ENCODE measurements at regions not wholly inside any gene's neighbourhood (a gene's known extent, or its start where the extent isn't known, plus 50 kb on each side); places are given as distances from the start of the nearest gene placed in this dataset.

DNA sequence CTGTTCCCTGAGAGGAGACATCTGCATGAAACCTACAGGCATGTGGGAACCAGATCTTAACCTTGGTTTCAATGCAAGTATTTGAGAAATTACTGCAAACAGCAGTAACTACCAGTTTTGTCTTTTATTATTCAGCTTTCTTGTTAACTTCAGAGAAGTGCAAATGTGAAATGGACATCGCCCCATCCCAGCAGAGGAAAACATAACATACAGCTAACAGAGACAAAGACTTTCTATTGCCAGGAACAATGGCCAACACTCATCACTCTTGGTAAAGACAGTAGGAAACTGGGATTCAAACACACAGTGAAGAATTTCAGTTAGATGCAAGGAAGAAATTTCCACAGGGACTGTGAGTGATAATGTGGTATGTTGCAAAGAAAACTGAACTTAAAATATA is 115.1 kb downstream of the SLC30A10 start:
- no peak overlapping the region for H3K27ac ChIP-seq
- 20% methylated on average over 1 of the region's 1 CpG for WGBS (ENCODE audit: missing lambda C conversion rate)
- peaks cover 3% of the 10 kb centered on the region; the same call in 1 of the 3 replicates for H3K4me1 ChIP-seq
- FAIRE-seq, result no peak
- no peak for DNase-seq (ENCODE audit: low read depth in 1 of 2, low spot score in 1 of 2)
- CTCF ChIA-PET, result interaction anchor here (0.6 to 4.9 kb wide), 37 partner anchors 9 to 1636 kb away, joined by 3 to 46 read pairs (median 3); no protein-coding TSS in a partner anchor
- TF ChIP-seq KDM5A (IDR thresholded peaks at IDR 0.05), result no peak
- no peak for TF ChIP-seq JUN (IDR thresholded peaks at IDR 0.05)
- no peak for TF ChIP-seq CBX2 (IDR thresholded peaks at IDR 0.05; ENCODE audit: borderline replicate concordance, low read depth)
- TF ChIP-seq NFE2L2 (conservative IDR thresholded peaks at IDR 0.05; ENCODE audit: low read length), result no peak
- no peak for TF ChIP-seq JUNB (IDR thresholded peaks at IDR 0.05)
- TF ChIP-seq MAFK (IDR thresholded peaks at IDR 0.05; ENCODE audit: partially characterized antibody), result no peak
- TF ChIP-seq RAD21 (conservative IDR thresholded peaks at IDR 0.05 in 1 of 2, IDR thresholded peaks at IDR 0.05 in 1 of 2), result no peak
- no peak for TF ChIP-seq FOSB (CRISPR knock-in tag; IDR thresholded peaks at IDR 0.05)
- H3K4me2 ChIP-seq, result no peak overlapping the region
- ATAC-seq, result no peak
- peaks cover 3% of the 10 kb centered on the region; the same call in 1 of the 3 replicates for H3K9me3 ChIP-seq
- POLR2A ChIA-PET, result no interaction called here
- H3K4me3 ChIP-seq, result no peak overlapping the region

DNA sequence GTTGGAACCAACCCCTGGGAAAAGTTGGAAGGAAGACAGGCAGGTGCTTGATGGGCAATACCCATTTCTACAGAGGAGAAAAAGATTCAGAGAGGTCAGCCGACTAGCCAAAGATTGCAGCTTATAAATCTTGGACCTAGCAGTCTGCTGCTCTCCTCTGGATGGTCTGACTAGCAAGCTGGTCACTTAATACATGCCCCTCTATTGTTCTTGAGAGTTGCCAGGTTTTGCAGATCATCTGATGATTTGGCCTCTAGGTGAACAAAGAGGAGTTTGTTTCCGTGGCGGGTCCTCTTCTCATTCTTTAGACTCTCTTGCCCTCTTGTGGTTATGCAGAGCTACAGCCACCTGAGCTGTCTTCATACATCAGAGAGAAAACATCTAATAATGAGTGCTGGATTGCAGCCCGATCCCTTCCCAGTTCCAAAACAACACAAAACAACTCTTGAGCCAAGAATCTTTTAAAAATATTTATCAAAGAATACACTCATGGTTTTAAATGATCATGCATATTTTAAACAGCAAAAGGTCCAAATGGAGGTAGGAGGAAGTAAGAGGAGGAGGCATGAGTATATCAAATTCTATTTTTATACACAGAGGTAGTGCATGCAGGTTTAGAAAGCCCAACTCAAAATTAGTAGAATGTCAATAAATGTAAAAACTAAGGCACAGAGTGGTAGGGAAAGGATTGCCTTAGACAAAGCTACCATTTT is 115.7 kb downstream of the SLC30A10 start:
- ChIA-PET POLR2A (no interaction called here), CTCF (interaction anchor here (0.6 to 4.9 kb wide), 47 partner anchors 9 to 1635 kb away, joined by 3 to 46 read pairs (median 3); no protein-coding TSS in a partner anchor)
- peaks cover 3% of the 10 kb centered on the region; the same call in 1 of the 3 replicates for H3K9me3 ChIP-seq
- peak; percentile 92 to 93 for TF ChIP-seq RAD21 (conservative IDR thresholded peaks at IDR 0.05 in 1 of 2, IDR thresholded peaks at IDR 0.05 in 1 of 2)
- peak; percentile 79 for TF ChIP-seq SMC3 (IDR thresholded peaks at IDR 0.05)
- TF ChIP-seq FOSB (CRISPR knock-in tag; IDR thresholded peaks at IDR 0.05), result no peak
- TF ChIP-seq, protein P1, sequence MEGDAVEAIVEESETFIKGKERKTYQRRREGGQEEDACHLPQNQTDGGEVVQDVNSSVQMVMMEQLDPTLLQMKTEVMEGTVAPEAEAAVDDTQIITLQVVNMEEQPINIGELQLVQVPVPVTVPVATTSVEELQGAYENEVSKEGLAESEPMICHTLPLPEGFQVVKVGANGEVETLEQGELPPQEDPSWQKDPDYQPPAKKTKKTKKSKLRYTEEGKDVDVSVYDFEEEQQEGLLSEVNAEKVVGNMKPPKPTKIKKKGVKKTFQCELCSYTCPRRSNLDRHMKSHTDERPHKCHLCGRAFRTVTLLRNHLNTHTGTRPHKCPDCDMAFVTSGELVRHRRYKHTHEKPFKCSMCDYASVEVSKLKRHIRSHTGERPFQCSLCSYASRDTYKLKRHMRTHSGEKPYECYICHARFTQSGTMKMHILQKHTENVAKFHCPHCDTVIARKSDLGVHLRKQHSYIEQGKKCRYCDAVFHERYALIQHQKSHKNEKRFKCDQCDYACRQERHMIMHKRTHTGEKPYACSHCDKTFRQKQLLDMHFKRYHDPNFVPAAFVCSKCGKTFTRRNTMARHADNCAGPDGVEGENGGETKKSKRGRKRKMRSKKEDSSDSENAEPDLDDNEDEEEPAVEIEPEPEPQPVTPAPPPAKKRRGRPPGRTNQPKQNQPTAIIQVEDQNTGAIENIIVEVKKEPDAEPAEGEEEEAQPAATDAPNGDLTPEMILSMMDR (IDR thresholded peaks at IDR 0.05), result peak; percentile 82
- DNase-seq (ENCODE audit: low read depth in 1 of 2, low spot score in 1 of 2), result peak; percentile 77 to 81
- FAIRE-seq, result no peak
- peak overlapping the region; percentile 31; the same call in 2 of the 3 replicates for H3K4me2 ChIP-seq
- ATAC-seq, result peak; percentile 87 to 98
- 10% methylated on average over 4 of the region's 4 CpGs for WGBS (ENCODE audit: missing lambda C conversion rate)
- H3K4me3 ChIP-seq, result no peak overlapping the region
- peaks cover 3% of the 10 kb centered on the region; the same call in 1 of the 3 replicates for H3K4me1 ChIP-seq
- H3K27ac ChIP-seq, result no peak overlapping the region

DNA sequence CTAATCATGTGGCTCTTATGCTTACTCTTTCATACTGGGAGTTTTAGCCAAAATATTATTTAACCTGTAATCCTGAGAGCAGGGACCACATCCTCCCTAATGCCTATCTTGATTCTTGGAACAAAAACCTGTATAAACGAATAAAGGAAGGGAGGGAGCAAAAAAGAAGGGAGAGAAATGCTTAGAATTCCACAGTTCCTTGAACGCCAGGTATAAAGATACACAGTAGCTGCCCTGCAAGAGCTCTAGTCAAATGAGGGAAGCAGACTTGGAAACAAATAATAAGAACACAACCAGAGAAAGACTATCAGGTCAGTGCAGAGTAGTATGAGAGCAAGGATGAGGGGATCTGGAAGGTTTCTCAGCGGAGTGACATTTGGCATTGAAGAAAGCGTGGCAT is 116.3 kb downstream of the SLC30A10 start:
- 9% methylated on average over 4 of the region's 4 CpGs for WGBS (ENCODE audit: missing lambda C conversion rate)

DNA sequence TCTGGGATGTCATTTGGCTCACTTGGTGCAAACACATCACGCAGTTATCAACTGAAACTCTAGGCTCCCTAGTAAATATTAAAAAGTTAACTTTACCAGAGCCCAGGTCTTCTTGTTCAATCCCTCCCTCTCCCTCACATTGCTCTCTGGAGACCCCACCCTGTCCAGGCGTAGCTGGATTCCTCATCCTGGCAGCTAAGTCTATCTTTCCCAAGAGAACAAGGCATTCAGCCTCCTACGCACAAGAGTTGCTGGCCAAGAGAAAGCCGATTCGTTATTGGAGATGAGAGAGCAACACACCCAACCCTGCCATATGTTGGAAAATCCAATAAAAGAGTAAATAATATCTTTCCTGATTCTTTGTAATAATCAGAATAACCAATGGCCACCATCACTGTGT is 117.9 kb downstream of the SLC30A10 start:
- FAIRE-seq (no peak), DNase-seq (ENCODE audit: low read depth in 1 of 2, low spot score in 1 of 2) (no peak), ATAC-seq (no peak)
- POLR2A ChIA-PET, result no interaction called here
- CTCF ChIA-PET, result interaction anchor here (0.6 to 4.9 kb wide), 4 partner anchors 10 to 1615 kb away, joined by 3 to 46 read pairs (median 4); no protein-coding TSS in a partner anchor
- Histone ChIP-seq H3K4me3 (no peak overlapping the region), H3K9me3 (0 out of 3 replicates have a peak, but pooled peaks cover 3% of the 10 kb centered on the region), H3K4me1 (peaks cover 3% of the 10 kb centered on the region; the same call in 1 of the 3 replicates), H3K27ac (no peak overlapping the region), H3K4me2 (no peak overlapping the region)
- TF ChIP-seq HOXA7 (CRISPR knock-in tag; IDR thresholded peaks at IDR 0.05) (no peak), TP53 (CRISPR knock-in tag; IDR thresholded peaks at IDR 0.05) (no peak), NFE2L2 (conservative IDR thresholded peaks at IDR 0.05; ENCODE audit: low read length) (no peak), FOXS1 (CRISPR knock-in tag; IDR thresholded peaks at IDR 0.05) (no peak), RFX5 (IDR thresholded peaks at IDR 0.05) (no peak), FOSL2 (IDR thresholded peaks at IDR 0.05) (no peak), FOSL2 (CRISPR knock-in tag; IDR thresholded peaks at IDR 0.05) (no peak), RNF2 (IDR thresholded peaks at IDR 0.05; ENCODE audit: borderline replicate concordance, low read depth) (no peak), KDM1A (IDR thresholded peaks at IDR 0.05; ENCODE audit: low read depth) (no peak), KDM5A (IDR thresholded peaks at IDR 0.05) (no peak), CBX8 (IDR thresholded peaks at IDR 0.05) (no peak), JUN (IDR thresholded peaks at IDR 0.05) (no peak), NPAS2 (CRISPR knock-in tag; IDR thresholded peaks at IDR 0.05; ENCODE audit: borderline replicate concordance) (no peak)
- TF ChIP-seq, protein P2, sequence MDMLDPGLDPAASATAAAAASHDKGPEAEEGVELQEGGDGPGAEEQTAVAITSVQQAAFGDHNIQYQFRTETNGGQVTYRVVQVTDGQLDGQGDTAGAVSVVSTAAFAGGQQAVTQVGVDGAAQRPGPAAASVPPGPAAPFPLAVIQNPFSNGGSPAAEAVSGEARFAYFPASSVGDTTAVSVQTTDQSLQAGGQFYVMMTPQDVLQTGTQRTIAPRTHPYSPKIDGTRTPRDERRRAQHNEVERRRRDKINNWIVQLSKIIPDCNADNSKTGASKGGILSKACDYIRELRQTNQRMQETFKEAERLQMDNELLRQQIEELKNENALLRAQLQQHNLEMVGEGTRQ (IDR thresholded peaks at IDR 0.05), result no peak
- WGBS (ENCODE audit: missing lambda C conversion rate), result 48% methylated on average over 5 of the region's 5 CpGs

More for the DNA sequence above, 116.3 kb downstream of the SLC30A10 start:
- DNase-seq (ENCODE audit: low read depth in 1 of 2, low spot score in 1 of 2), result no peak
- ChIA-PET POLR2A (no interaction called here), CTCF (interaction anchor here (0.6 to 4.9 kb wide), 33 partner anchors 10 to 1635 kb away, joined by 3 to 46 read pairs (median 3); no protein-coding TSS in a partner anchor)
- TF ChIP-seq, protein P3, sequence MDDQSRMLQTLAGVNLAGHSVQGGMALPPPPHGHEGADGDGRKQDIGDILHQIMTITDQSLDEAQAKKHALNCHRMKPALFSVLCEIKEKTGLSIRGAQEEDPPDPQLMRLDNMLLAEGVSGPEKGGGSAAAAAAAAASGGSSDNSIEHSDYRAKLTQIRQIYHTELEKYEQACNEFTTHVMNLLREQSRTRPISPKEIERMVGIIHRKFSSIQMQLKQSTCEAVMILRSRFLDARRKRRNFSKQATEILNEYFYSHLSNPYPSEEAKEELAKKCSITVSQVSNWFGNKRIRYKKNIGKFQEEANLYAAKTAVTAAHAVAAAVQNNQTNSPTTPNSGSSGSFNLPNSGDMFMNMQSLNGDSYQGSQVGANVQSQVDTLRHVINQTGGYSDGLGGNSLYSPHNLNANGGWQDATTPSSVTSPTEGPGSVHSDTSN (IDR thresholded peaks at IDR 0.05), result no peak
- TF ChIP-seq NR3C1 (IDR thresholded peaks at IDR 0.05) (no peak), ESRRA (IDR thresholded peaks at IDR 0.05; ENCODE audit: borderline replicate concordance, low read length) (no peak)
- Histone ChIP-seq H3K4me2 (peak overlapping the region; percentile 31; the same call in 2 of the 3 replicates), H3K4me3 (no peak overlapping the region), H3K27ac (no peak overlapping the region), H3K4me1 (peaks cover 3% of the 10 kb centered on the region; the same call in 1 of the 3 replicates), H3K9me3 (peaks cover 3% of the 10 kb centered on the region; the same call in 1 of the 3 replicates)
- no peak for FAIRE-seq
- ATAC-seq, result no peak; a peak in 1 of 6 replicates

Measured in A549 (cell line).